GM19467 (cell line): ENCODE measurements at regions not wholly inside any gene's neighbourhood (a gene's known extent, or its start where the extent isn't known, plus 50 kb on each side); places are given as distances from the start of the nearest gene placed in this dataset.
"Not testable (repeated sequence)": the region's sequence is repeated elsewhere in the genome, so short reads cannot be mapped to it uniquely, and the experiment has no call there.

Source experiments
- ATAC-seq: cut with Tn5 transposase; IDR thresholded peaks from one replicate; pipeline ENCODE4 v1.9.1; 2021; ENCODE audit warnings: mild to moderate bottlenecking, moderate library complexity; ENCODE audit not compliant: unreplicated experiment

DNA sequence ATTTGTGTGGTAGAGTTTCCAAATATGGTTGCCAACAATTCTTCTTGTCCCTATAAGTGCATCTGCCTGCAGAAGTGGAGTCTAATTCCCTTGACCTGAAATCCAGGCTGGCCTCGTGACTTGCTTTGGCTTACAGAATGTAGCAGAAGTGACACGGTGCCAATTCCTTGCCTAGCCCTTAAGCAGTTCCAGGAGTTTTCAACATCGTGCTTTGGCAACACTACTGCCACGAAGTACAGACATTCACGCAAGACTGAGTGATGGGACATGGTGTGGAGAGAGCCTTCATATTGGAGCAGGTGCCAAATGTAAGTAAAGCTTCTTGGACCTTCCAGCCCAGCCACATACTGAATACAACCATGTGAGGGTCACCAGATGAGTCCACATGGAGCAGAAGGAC, 92.9 kb upstream of the NEK6 start:
- ATAC-seq = no peak

DNA sequence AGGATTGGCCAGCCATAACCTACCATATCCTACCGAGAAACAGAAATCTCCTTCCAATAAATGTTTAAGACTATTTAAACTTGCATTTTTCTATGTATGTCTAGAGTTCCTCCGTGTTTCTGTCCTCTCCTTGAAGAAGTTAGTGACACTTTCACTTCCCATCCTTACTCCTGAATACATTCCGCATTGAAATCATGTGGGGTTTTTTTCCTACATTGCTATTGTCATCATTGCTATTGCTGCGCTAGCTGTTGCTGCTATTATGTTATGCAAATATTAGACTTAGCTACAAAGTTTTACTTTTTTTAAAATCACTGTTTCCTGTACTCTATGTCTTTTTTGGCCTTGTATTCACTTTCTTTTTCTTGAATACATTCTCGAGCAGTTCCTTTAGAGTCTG, 83.3 kb upstream of the NEK6 start:
- no peak for ATAC-seq

GRCh38 chr9:124177522-124177921, 80.2 kb upstream of the NEK6 start:
- ATAC-seq = not testable (repeated sequence)

GRCh38 chr9:124179196-124180071, 78.3 kb upstream of the NEK6 start:
- no peak for ATAC-seq

DNA sequence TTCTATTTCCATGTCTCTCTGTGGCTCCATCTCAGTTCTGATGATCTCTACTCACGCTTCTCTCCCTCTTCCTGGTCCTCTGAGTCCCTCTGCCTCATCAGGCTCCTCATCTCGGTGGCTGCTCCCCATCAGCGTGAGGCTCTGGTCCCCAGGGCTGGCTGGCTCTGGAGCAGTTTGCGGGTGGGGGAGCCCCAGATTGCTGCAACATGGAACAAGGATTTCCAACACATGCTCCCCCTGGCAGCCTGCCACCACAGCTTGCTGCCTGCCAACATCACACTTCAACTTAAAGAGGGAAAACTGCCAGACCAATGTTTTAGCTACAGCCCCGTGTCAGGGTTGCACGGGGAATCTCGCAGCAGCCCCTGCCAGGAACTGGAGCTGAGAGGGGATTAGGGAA, 77.2 kb upstream of the NEK6 start:
- ATAC-seq = no peak

GRCh38 chr9:124182741-124183140, 75.0 kb upstream of the NEK6 start:
- no peak for ATAC-seq

DNA sequence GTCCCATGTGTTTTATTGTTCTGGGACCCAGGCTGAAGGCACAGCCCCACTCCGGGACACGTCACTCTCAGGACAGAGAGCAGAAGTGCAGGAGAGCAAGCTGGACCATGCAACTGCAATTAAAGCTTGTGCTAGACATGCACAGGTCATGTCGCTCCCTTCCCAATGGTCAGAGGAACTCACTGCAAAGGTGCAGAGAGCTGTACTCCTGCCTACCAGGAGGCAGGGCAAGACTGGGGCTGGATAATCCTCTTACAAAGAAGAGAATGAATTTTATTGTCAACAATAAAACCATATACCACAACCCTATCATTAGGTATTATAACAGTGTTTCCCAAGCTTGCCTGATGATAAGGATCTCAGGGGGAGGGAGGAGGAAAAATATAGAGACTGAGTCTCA, 74.0 kb upstream of the NEK6 start:
- no peak for ATAC-seq

- no peak for ATAC-seq
Measured at GRCh38 chr9:124185413-124185812, 72.3 kb upstream of the NEK6 start.

- ATAC-seq = no peak
Measured at GRCh38 chr9:124187311-124187710, 70.4 kb upstream of the NEK6 start.

DNA sequence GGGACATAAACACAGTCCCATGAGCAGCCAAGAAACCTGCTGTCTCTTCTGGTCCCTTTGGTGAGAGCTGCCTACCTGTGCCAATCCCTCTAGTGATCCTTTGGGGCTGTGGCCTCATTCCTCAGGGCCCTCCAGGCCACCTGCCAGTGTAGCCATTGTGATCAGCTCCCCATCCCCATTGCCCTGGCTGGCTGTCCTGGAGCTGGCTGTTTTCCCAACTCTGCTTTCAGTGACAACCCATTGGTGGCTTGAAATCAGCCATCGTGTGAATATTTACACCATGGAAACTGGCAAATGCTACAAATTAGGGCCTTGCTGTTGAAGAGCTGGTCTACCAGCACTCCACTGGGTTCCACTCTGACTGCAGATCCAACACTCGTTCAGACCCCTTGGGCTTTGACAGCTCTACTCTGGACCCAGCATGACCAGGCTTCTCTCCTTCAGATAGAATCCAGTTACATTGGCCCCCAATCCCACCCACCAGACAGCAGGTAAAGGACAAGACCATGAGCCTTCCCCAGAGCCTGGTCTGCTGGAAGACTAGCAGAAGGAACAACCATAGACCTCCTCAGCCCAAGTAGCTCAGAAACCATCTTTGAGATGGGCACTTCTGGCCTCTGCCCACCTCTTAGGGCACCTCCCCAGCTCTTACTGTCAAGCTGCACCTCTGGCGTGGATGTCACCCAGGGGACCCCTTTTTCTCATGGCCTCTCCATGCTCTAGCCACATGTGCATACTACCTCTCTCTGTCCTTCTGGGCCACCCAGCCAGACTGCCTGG, 69.2 kb upstream of the NEK6 start:
- ATAC-seq = no peak

DNA sequence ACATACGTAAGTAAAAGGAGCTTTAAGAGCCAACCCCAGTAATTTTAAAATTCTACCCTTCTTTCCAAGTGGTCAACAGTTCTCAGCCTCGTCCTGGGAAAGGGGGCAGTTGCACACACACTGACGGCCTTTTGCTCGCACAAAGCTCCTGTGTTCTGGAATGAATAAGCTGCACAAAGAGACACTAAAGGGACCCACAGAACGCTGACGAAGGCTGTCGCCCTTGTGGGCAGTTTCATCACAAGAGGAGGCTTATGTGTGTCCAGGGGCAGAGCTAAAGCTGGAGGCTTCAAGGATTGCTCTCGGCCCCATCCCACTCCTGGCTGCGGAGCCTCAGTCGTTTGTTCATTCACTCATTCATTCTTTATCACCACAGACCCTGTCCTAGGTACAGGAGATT, 67.0 kb upstream of the NEK6 start:
- ATAC-seq = no peak

DNA sequence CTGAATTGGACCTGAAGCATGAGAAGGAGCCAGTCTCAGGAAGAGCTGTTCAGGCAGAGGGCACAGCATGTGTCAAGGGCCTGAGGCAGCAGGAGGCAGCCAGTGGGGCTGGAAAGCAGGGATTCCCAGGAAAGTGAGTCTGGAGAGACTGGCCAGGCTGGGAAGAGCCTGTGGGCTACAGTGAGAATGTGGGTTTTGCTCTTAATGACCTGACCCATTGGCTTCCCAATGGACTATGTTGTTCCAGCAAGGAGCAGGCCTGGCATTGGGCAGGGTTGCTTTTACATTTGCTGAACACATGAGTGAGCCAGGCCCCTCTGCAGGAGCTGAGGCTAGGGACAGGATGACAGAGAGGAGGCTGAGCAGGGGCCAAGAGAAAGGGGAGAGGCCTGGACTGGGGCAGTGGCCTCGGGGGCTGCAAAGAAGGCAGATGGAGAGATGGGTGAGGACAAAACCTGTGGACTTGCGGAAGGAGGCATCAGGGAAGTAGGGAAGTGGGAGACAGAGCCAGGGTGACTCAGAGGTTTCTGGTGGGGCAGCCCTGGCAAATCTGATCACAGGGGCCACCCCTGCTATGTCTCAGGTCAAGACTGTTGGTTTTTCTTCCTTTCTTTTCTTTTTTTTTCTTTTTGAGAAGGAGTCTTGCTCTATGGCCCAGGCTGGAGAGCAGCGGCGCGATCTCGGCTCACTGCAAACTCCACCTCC, 65.9 kb upstream of the NEK6 start:
- ATAC-seq = no peak

DNA sequence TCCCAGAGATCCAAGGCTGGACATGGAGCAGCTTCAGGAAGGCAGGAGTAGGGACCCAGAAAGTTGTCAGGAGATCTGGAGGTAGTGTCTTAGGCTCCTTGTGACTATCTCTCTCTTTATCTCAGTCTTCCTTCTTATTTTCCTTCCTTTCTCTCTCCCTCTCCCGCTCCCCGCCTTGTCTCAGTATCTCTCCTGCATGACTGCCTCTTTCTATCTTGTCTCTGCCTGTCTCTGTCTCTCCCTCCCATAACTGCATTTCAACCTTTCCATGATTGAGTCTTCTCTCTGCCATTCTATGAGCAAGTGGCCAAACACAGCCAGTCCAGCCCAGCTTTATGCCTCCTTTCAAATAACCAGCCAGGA, 61.0 kb upstream of the NEK6 start:
- ATAC-seq = no peak

DNA sequence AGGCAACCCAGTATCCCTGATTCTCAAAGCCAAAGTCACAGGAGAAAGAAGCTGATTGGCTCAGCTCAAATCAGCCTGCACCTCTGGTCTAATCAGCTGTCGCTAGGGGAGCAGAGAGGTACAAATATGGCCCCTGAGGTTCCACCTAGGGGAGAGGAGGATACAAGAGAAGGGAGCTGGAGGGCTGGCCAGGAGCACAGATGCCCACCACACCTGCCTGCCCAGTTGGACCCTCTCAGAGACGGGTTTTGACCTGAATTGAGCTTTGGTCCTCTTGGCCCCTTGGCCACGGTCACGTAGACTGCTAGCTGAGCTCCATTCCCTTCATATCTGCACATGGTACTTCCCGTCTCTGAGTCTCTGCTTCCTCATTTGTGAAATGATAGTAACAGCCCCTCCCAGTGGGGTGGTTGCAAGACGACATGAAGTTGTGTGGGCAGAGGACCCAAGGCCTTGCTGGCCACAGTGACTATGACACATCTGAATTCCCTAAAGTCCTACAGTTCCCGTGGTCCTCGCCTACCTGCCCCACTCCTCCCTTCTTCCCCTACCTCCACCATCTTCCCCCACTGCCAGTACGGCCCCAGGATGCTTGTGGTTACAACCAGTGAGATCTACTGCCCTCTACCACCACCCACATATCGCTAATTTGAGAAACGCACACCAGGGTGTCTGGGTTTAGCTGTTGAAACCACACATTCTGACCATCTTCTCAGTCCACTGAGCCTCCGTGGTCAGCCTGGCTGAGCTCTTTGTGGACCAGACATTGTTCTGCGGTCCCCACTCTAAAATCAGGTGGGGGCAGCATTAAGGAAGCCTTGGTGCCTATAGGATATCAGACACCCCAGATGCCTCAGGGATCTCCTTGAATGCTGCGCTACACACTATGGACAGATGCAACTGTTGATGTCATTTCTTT, 60.3 kb upstream of the NEK6 start:
- ATAC-seq = peak; percentile 42

GRCh38 chr9:124198331-124198730, 59.4 kb upstream of the NEK6 start:
- no peak for ATAC-seq

GRCh38 chr9:124198948-124199347, 58.8 kb upstream of the NEK6 start:
- ATAC-seq = no peak

GRCh38 chr9:124199474-124199873, 58.3 kb upstream of the NEK6 start:
- no peak for ATAC-seq

- peak; percentile 80 for ATAC-seq
Measured at GRCh38 chr9:124202447-124202971, 55.2 kb upstream of the NEK6 start.

DNA sequence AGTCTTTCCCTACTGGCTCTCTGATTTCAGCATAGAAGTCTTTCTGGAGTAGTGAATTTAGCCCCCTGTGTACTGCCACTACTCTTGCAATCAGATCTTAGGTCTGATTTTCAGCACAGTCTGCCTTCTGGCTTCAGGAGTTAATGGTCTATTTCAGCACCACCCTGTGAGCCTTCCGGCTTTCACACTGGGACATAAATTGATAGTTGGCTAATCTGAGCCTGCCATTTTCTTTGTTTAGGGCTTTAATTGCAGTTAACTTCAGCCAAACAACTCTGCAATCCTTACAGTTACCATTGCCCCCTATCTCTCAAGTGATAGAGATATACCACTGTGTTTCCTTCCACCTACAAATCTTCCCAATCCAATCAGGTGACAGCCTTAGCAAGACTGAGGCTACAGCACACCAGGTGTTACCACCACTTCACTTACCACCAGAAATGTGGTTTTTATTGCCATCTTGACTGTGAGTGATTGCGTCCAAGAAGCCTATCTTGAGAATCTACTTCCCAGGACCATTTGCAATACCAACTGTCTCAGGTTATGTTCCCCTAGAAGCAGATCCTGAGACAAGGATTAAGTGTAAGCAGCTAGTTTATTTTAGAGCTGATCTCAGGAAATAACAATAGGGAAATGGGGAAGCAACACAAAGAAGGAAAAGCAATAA, 51.9 kb upstream of the NEK6 start:
- ATAC-seq = no peak

GRCh38 chr9:124206391-124206790, 51.4 kb upstream of the NEK6 start:
- ATAC-seq = no peak
